Esophagus muscularis mucosa (tissue), 4 donors: ENCODE measurements at regions not wholly inside any gene's neighbourhood (a gene's known extent, or its start where the extent isn't known, plus 50 kb on each side); places are given as distances from the start of the nearest gene placed in this dataset.
"Not testable (repeated sequence)": the region's sequence is repeated elsewhere in the genome, so short reads cannot be mapped to it uniquely, and the experiment has no call there.

Experiments
- CTCF ChIP-seq, 3 experiments: fragments of 200-600 bp in 2 of 3; fragments of 450-650 bp in 1 of 3; sonication (generic) in 2 of 3; IDR thresholded peaks; one replicate each; pipeline ENCODE4 v1.5.1; 2017 to 2019; ENCODE audit warnings: antibody characterized with exemption in 3 of 3, mild to moderate bottlenecking in 2 of 3, moderate library complexity in 1 of 3
- EP300 ChIP-seq: sonication (generic); formaldehyde crosslinking; IDR thresholded peaks from one replicate; pipeline ENCODE4 v1.6.1; 2017; ENCODE audit warnings: antibody characterized with exemption
- POLR2A ChIP-seq: fragments of 450-650 bp; IDR thresholded peaks from one replicate; pipeline ENCODE4 v1.6.1; 2017; ENCODE audit warnings: antibody characterized with exemption, moderate library complexity, mild to moderate bottlenecking, low read depth

GRCh38 chr1:166684669-166685068 lies 154.6 kb upstream of the POGK start:
- TF ChIP-seq POLR2A; EP300; CTCF (IDR thresholded peaks at IDR 0.05): not testable (repeated sequence)
